GM12801 (cell line): ENCODE measurements at regions not wholly inside any gene's neighbourhood (a gene's known extent, or its start where the extent isn't known, plus 50 kb on each side); places are given as distances from the start of the nearest gene placed in this dataset.

Experiments used
- CTCF ChIP-seq: IDR thresholded peaks from one replicate; pipeline ENCODE4 v1.5.1; 2011; ENCODE audit warnings: control low read depth; ENCODE audit not compliant: insufficient read length; ENCODE audit errors: extremely low read depth

GRCh38 chr1:244289991-244290785 lies 161.5 kb downstream of the ADSS2 start:
- no peak for TF ChIP-seq CTCF

GRCh38 chr1:244291236-244292201 lies 160.2 kb downstream of the ADSS2 start:
- no peak for TF ChIP-seq CTCF

- TF ChIP-seq CTCF = no peak
Measured at GRCh38 chr1:244294599-244295224, 157.0 kb downstream of the ADSS2 start.

- no peak for TF ChIP-seq CTCF
Measured at GRCh38 chr1:244296003-244296402, 155.7 kb downstream of the ADSS2 start.

GRCh38 chr1:244296447-244296846 lies 155.3 kb downstream of the ADSS2 start:
- TF ChIP-seq CTCF = no peak

- no peak for TF ChIP-seq CTCF
Measured at GRCh38 chr1:244297087-244297486, 154.6 kb downstream of the ADSS2 start.

GRCh38 chr1:244297616-244298015 lies 154.1 kb downstream of the ADSS2 start:
- TF ChIP-seq CTCF = no peak
